HepG2 (cell line): ENCODE measurements at regions not wholly inside any gene's neighbourhood (a gene's known extent, or its start where the extent isn't known, plus 50 kb on each side); places are given as distances from the start of the nearest gene placed in this dataset.
"Not testable (repeated sequence)": the region's sequence is repeated elsewhere in the genome, so short reads cannot be mapped to it uniquely, and the experiment has no call there.

Source experiments
- ATAC-seq: fragments of 200-7000 bp; cut with Tn5 transposase; 3 replicates; pipeline ENCODE4 v1.9.1; 2020; ENCODE audit warnings: mild to moderate bottlenecking, moderate library complexity
- BruUV-seq: library from RNA; stranded (reverse); fragments of 400-500 nt; replicated peaks from 2 replicates; lab custom pipeline; 2021; lab: Mats Ljungman, UMichigan
- CTCF ChIA-PET: fragments of 300-600 bp; formaldehyde crosslinking; extraction: SDS; loops from one replicate; lab custom pipeline; 2021; ENCODE audit warnings: low total read pairs, inconsistent platforms, low intra/inter-chr PET ratio; lab: Yijun Ruan, JAX
- POLR2A ChIA-PET: fragments of 350-600 bp; sonication (Branson Sonifier 250); formaldehyde crosslinking; loops from one replicate; lab custom pipeline; 2020; ENCODE audit warnings: antibody characterized with exemption, inconsistent platforms; lab: Yijun Ruan, JAX
- DNase-seq: peaks from one replicate; pipeline ENCODE4 v3.0.0-alpha.2; 2015; ENCODE audit warnings: low spot score
- FAIRE-seq: peaks from 3 replicates; lab custom pipeline; 2011; peaks lifted over from hg19 to GRCh38; lab: Jason Lieb, UNC
- H2AFZ ChIP-seq: one replicate; pipeline ENCODE4 v1.6.1; 2011; ENCODE audit warnings: low read length, inconsistent platforms
- H3K27ac ChIP-seq: fragments of 300-600 bp; 3 replicates; pipeline ENCODE4 v1.8.0; 2011; ENCODE audit warnings: mixed run types, mild to moderate bottlenecking, mixed read lengths, low read length, inconsistent platforms; ENCODE audit not compliant: insufficient read depth; ENCODE audit errors: extremely low read length
- H3K27me3 ChIP-seq, 2 experiments: fragments of 200-600 bp in 1 of 2; 2 replicates in 1 of 2; 3 replicates in 1 of 2; pipeline versions ENCODE4 v1.6.0 to v1.8.0; 2011; ENCODE audit warnings: low read length in 2 of 2, mild to moderate bottlenecking in 2 of 2, moderate library complexity in 2 of 2, inconsistent platforms in 1 of 2; ENCODE audit not compliant: insufficient read depth in 2 of 2, control insufficient read depth in 1 of 2
- H3K36me3 ChIP-seq, 2 experiments: fragments of 200-600 bp in 1 of 2; replicated peaks in 1 of 2; 2 replicates in 1 of 2; 3 replicates in 1 of 2; pipeline versions ENCODE4 v1.5.1 to v1.8.0; 2011; ENCODE audit warnings: low read length in 2 of 2, inconsistent platforms in 1 of 2; ENCODE audit not compliant: insufficient read depth in 2 of 2, control insufficient read depth in 1 of 2
- H3K4me1 ChIP-seq: 2 replicates; pipeline ENCODE4 v1.5.1; 2012; ENCODE audit warnings: low read length, inconsistent platforms; ENCODE audit not compliant: insufficient read depth
- H3K4me2 ChIP-seq: 2 replicates; pipeline ENCODE4 v1.6.0; 2011; ENCODE audit warnings: low read depth, low read length, inconsistent platforms
- H3K4me3 ChIP-seq, 3 experiments: fragments of 200-600 bp in 1 of 3; sonication (generic), shearing (Covaris generic) in 1 of 3; replicated peaks in 1 of 3; 2 replicates each; pipeline ENCODE4 v1.5.1; 2011 to 2016; ENCODE audit warnings: low read length in 3 of 3, inconsistent platforms in 2 of 3, low read depth in 2 of 3, mild to moderate bottlenecking in 2 of 3, control low read depth in 1 of 3, mixed read lengths in 1 of 3; ENCODE audit not compliant: insufficient read depth in 1 of 3
- H3K79me2 ChIP-seq: one replicate; pipeline ENCODE4 v1.6.1; 2011; ENCODE audit warnings: low read length, inconsistent platforms; ENCODE audit not compliant: insufficient read depth
- H3K9ac ChIP-seq: 2 replicates; pipeline ENCODE4 v1.6.0; 2011; ENCODE audit warnings: mild to moderate bottlenecking, low read depth, low read length, inconsistent platforms; ENCODE audit not compliant: insufficient read depth
- H3K9me3 ChIP-seq: 2 replicates; pipeline ENCODE4 v1.5.1; 2012; ENCODE audit warnings: mild to moderate bottlenecking, low read length
- H4K20me1 ChIP-seq: 2 replicates; pipeline ENCODE4 v1.6.0; 2011; ENCODE audit warnings: inconsistent platforms, mild to moderate bottlenecking, low read length, moderate library complexity; ENCODE audit not compliant: insufficient read depth
- ATF1 ChIP-seq: IDR thresholded peaks from 2 replicates; pipeline ENCODE4 v1.6.1; 2016; ENCODE audit warnings: mild to moderate bottlenecking, control low read depth
- CHD4 ChIP-seq: fragments of 200-600 bp; sonication (generic); IDR thresholded peaks from 2 replicates; pipeline ENCODE4 v1.7.0; 2017; ENCODE audit warnings: mild to moderate bottlenecking, low read length, borderline replicate concordance
- HDAC2 ChIP-seq: sonication (generic); formaldehyde crosslinking; IDR thresholded peaks from 2 replicates; pipeline ENCODE4 v1.4.0; 2020; ENCODE audit warnings: missing genetic modification reagents
- NFRKB ChIP-seq: fragments of 450-650 bp; IDR thresholded peaks from 2 replicates; pipeline ENCODE4 v1.6.1; 2017
- WGBS: methylation state at CpG from one replicate; pipeline ENCODE4 v1.1.6; 2017; ENCODE audit warnings: low lambda C conversion rate; 5-methylcytosine and 5-hydroxymethylcytosine counted together
- in situ Hi-C: cut with HindIII; loops from 2 replicates; pipeline ENCODE4 v1.10.0; 2017; ENCODE audit warnings: low pct_unique_long_range_greater_than_20kb; ENCODE audit not compliant: extremely low pct_ligation_motif_present
- intact Hi-C: fragments of 100-400 bp; cut with micrococcal nuclease; formaldehyde crosslinking; loops from one replicate; pipeline ENCODE4 v1.10.0; 2022; ENCODE audit not compliant: unreplicated experiment

DNA sequence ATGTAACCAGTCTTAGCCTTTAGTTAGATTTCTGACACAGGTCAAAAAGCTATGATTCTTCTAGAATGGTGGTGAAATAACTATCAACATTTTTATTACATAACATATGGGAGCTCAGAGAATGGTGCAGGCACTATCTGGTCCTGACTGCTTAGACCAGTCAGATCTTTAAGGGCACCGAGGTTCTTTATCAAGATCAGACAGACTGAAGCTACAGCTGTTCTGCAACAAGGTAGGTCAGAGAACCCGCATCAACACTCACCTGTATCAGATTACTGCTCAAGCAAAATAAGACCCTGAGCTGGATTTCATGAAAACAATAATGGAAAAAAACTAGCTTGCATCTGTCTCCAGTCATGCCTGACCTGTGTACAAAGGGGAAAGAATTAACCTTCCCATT is 160.4 kb downstream of the KCNJ2 start (continued):
- TF ChIP-seq ATF1 (CRISPR knock-in tag) = no peak
- TF ChIP-seq HDAC2 (CRISPR knock-in tag) = no peak
- no peak for TF ChIP-seq NFRKB

DNA sequence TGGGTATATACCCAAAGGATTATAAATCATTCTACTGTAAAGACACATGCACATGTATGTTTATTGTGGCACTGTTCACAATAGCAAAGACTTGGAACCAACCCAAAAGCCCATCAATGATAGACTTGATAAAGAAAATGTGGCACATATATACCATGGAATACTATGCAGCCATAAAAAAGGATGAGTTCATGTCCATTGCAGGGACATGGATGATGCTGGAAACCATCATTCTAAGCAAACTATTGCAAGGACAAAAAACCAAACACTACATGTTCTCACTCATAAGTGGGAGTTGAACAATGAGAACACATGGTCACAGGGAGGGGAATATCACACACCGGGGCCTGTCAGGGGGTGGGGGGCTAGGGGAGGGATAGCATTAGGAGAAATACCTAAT is 161.7 kb downstream of the KCNJ2 start:
- in situ Hi-C loops, H3K4me3 ChIP-seq, H3K4me1 ChIP-seq, BruUV-seq, H3K4me2 ChIP-seq, H3K79me2 ChIP-seq, DNase-seq, H3K36me3 ChIP-seq, FAIRE-seq, H3K27ac ChIP-seq, ATAC-seq, H3K9ac ChIP-seq, H3K27me3 ChIP-seq, POLR2A ChIA-PET, H2AFZ ChIP-seq, CTCF ChIA-PET, intact Hi-C loops, H4K20me1 ChIP-seq: not testable (repeated sequence)
- WGBS = 81% methylated on average over 1 of the region's 1 CpG
- peaks cover 93% of the 10 kb centered on the region for H3K9me3 ChIP-seq

DNA sequence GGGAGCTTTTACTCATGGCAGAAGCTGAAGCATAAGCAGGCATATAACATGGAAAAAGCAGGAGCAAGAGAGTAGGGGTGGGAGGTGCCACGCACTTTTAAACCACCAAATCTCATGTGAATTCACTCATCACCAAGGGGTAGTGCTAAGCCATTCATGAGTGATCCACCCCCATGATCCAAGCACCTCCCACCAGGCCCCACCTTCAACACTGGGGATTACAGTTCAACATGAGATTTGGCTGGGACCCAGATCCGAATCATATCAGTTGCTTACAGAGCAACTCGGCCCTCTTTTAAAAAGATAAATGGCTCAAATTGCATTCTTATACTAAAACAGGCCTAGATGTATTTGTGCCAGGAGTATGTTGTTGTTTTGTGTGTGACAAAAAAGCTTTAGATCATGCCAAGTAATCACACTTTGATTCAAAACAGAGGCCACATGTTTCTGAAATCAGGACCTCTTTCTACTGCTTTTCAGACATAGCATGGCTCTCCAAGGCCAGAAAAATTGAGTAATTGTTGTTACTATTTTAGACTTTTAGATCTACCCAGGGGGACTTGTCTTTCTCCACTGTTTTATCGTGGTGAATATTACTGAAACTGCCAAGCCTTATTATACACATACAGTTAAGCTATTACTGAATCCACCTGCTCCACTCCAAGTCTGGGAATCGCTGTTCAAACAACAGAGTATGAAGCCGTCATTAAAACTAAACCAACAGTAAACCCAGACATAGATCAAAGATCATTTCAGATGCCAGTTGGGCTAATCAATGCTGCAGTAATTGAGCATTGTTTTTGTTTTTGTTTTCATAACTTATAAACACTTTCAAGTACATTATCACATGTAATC is 163.3 kb downstream of the KCNJ2 start:
- no TSS peak for BruUV-seq
- CTCF ChIA-PET = no interaction called here
- POLR2A ChIA-PET = no interaction called here
- Histone ChIP-seq H3K4me1 (no peaks in the 10 kb centered on the region), H3K27me3 (no peaks in the 10 kb centered on the region), H3K9ac (no peak overlapping the region), H2AFZ (no peak overlapping the region), H3K9me3 (peaks cover 93% of the 10 kb centered on the region), H3K4me2 (no peak overlapping the region), H3K27ac (no peak overlapping the region), H3K36me3 (no peaks in the 10 kb centered on the region), H3K79me2 (no peaks in the 10 kb centered on the region), H4K20me1 (no peaks in the 10 kb centered on the region)
- WGBS = 11% methylated on average over 6 of the region's 6 CpGs
- no peak for DNase-seq
- no peak for FAIRE-seq
- intact Hi-C loops (no loop called here), in situ Hi-C loops (no loop called here)
- ATAC-seq = no peak
- TF ChIP-seq CHD4 = no peak
- TF ChIP-seq, all 625 proteins: peak for 0
- H3K4me3 ChIP-seq = no peak overlapping the region
